Natural killer cell (primary cell): ENCODE measurements at regions not wholly inside any gene's neighbourhood (a gene's known extent, or its start where the extent isn't known, plus 50 kb on each side); places are given as distances from the start of the nearest gene placed in this dataset.

Experiments
- ATAC-seq, 3 donors: fragments of 150-1000 bp in 2 of 3; fragments of 200-7000 bp in 1 of 3; cut with Tn5 transposase; 1 replicate in 1 of 3; 2 replicates in 2 of 3; pipeline ENCODE4 v1.10.0; 2021; ENCODE audit warnings: mild to moderate bottlenecking in 2 of 3, moderate library complexity in 2 of 3
- DNase-seq, 2 donors: peaks; one replicate each; pipeline versions ENCODE4 v3.0.0 to v3.0.0-alpha.2; 2013 to 2021; ENCODE audit warnings: mixed read lengths in 1 of 2
- H3K27ac ChIP-seq: one replicate; pipeline ENCODE4 v1.5.1; 2013; ENCODE audit warnings: mild to moderate bottlenecking, low read length
- H3K27me3 ChIP-seq: one replicate; pipeline ENCODE4 v1.6.1; 2013; ENCODE audit warnings: low read length; ENCODE audit not compliant: control insufficient read depth, insufficient read depth
- H3K36me3 ChIP-seq: one replicate; pipeline ENCODE4 v1.6.1; 2013; ENCODE audit warnings: low read length; ENCODE audit not compliant: control insufficient read depth, insufficient read depth
- H3K4me1 ChIP-seq: one replicate; pipeline ENCODE4 v1.6.1; 2013; ENCODE audit warnings: low read length; ENCODE audit not compliant: control insufficient read depth, insufficient read depth
- H3K4me3 ChIP-seq: one replicate; pipeline ENCODE4 v1.5.1; 2013; ENCODE audit warnings: low read length
- H3K9me3 ChIP-seq: one replicate; pipeline ENCODE4 v1.6.1; 2013; ENCODE audit warnings: low read length; ENCODE audit not compliant: control insufficient read depth, insufficient read depth
- H3K27ac Mint-ChIP-seq, 2 donors: one replicate each; pipeline ENCODE4 v1.8.0; 2022; ENCODE audit warnings: mild to moderate bottlenecking in 2 of 2, mixed read lengths in 2 of 2, moderate library complexity in 1 of 2
- H3K27me3 Mint-ChIP-seq, 2 donors: one replicate each; pipeline ENCODE4 v1.8.0; 2022; ENCODE audit warnings: low read depth in 2 of 2, mixed read lengths in 2 of 2
- H3K36me3 Mint-ChIP-seq: one replicate; pipeline ENCODE4 v1.8.0; 2022; ENCODE audit warnings: mixed read lengths
- H3K4me1 Mint-ChIP-seq, 2 donors: one replicate each; pipeline ENCODE4 v1.8.0; 2022; ENCODE audit warnings: mixed read lengths in 2 of 2
- H3K4me3 Mint-ChIP-seq: one replicate; pipeline ENCODE4 v1.8.0; 2022; ENCODE audit warnings: mild to moderate bottlenecking, moderate library complexity, mixed read lengths
- H3K9me3 Mint-ChIP-seq, 2 donors: one replicate each; pipeline ENCODE4 v1.8.0; 2022; ENCODE audit warnings: mixed read lengths in 2 of 2
- WGBS: methylation state at CpG from one replicate; pipeline ENCODE4 v1.1.7; 2013; ENCODE audit warnings: missing lambda C conversion rate; ENCODE audit not compliant: insufficient coverage; 5-methylcytosine and 5-hydroxymethylcytosine counted together
- intact Hi-C: fragments of 100-400 bp; cut with micrococcal nuclease; formaldehyde crosslinking; loops from one replicate; pipeline ENCODE4 v1.14.2; 2022
- TF ChIP-seq, protein P1 (sequence below): fragments of 200-600 bp; IDR thresholded peaks from one replicate; pipeline ENCODE4 v1.8.0; 2022; ENCODE audit warnings: antibody characterized with exemption

DNA sequence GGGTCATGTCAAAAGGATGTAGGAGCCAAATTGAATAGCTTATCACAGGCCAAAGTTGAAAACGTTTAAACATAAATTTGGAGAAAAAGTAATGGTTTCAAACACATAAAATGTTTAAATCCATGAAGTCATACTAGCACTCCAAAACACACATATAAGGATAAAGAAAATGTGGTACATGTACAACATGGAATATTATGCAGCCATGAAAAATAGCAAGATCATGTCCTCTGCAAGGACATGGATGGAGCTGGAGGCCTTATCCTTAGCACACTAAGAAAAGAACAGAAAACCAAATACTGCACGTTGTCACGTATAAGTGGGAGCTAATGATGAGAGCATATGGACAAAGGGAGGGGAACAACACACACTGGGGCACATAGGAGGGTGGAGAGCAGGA lies 911.7 kb upstream of the PCDH20 start:
- Histone ChIP-seq H3K27ac (no peak overlapping the region), H3K9me3 (no peaks in the 10 kb centered on the region), H3K4me3 (no peak overlapping the region), H3K36me3 (no peaks in the 10 kb centered on the region), H3K27me3 (no peaks in the 10 kb centered on the region), H3K4me1 (no peaks in the 10 kb centered on the region)
- Mint-ChIP-seq H3K36me3 (no peaks in the 10 kb centered on the region), H3K27me3 (no peaks in the 10 kb centered on the region), H3K4me1 (no peaks in the 10 kb centered on the region), H3K4me3 (no peak overlapping the region), H3K27ac (no peak overlapping the region), H3K9me3 (peaks cover 9 to 12% of the 10 kb centered on the region in 2 donors)
- TF ChIP-seq, protein P1, sequence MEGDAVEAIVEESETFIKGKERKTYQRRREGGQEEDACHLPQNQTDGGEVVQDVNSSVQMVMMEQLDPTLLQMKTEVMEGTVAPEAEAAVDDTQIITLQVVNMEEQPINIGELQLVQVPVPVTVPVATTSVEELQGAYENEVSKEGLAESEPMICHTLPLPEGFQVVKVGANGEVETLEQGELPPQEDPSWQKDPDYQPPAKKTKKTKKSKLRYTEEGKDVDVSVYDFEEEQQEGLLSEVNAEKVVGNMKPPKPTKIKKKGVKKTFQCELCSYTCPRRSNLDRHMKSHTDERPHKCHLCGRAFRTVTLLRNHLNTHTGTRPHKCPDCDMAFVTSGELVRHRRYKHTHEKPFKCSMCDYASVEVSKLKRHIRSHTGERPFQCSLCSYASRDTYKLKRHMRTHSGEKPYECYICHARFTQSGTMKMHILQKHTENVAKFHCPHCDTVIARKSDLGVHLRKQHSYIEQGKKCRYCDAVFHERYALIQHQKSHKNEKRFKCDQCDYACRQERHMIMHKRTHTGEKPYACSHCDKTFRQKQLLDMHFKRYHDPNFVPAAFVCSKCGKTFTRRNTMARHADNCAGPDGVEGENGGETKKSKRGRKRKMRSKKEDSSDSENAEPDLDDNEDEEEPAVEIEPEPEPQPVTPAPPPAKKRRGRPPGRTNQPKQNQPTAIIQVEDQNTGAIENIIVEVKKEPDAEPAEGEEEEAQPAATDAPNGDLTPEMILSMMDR: no peak
- DNase-seq (no peak), ATAC-seq (no peak)
- WGBS: 88% methylated on average over 2 of the region's 3 CpGs
- intact Hi-C loops: no loop called here

GRCh38 chr13:62324842-62325241 lies 909.2 kb upstream of the PCDH20 start:
- no peaks in the 10 kb centered on the region for H3K4me1 Mint-ChIP-seq
- Histone ChIP-seq H3K27me3 (no peaks in the 10 kb centered on the region), H3K27ac (no peak overlapping the region), H3K4me3 (no peak overlapping the region), H3K36me3 (no peaks in the 10 kb centered on the region), H3K4me1 (no peaks in the 10 kb centered on the region), H3K9me3 (no peaks in the 10 kb centered on the region)
- DNase-seq: no peak
- TF ChIP-seq, protein P1: no peak
- ATAC-seq: no peak
- H3K27me3 Mint-ChIP-seq: no peaks in the 10 kb centered on the region
- H3K36me3 Mint-ChIP-seq: no peaks in the 10 kb centered on the region
- H3K27ac Mint-ChIP-seq: no peak overlapping the region
- H3K9me3 Mint-ChIP-seq: peaks cover 5 to 6% of the 10 kb centered on the region in 2 donors
- H3K4me3 Mint-ChIP-seq: no peak overlapping the region
- intact Hi-C loops: no loop called here
- WGBS: 40% methylated on average over 1 of the region's 1 CpG

DNA sequence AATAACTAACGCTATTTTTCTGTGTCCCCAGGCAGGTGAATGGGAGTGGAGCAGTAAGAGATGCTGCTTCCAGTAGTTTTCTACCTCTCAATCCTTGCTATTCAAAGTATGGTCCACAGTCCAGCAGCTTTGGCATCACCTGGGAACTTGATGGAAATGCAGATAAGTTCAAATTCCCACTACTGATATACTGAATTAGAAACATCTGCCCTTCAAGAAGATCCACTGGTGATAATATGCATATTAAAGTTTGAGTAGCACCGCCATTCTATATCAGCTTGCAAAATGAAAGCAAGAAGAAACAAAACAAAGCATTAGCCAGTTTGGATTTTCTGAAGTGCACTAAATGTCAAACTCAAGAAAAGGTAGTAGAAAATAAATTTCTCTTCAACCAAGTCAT lies 906.2 kb upstream of the PCDH20 start:
- Mint-ChIP-seq H3K9me3 (no peaks in the 10 kb centered on the region), H3K4me3 (no peak overlapping the region), H3K36me3 (no peaks in the 10 kb centered on the region), H3K27me3 (no peaks in the 10 kb centered on the region), H3K4me1 (no peaks in the 10 kb centered on the region), H3K27ac (no peak overlapping the region)
- WGBS: 80% methylated on average over 2 of the region's 2 CpGs
- intact Hi-C loops: no loop called here
- Histone ChIP-seq H3K4me1 (no peaks in the 10 kb centered on the region), H3K27ac (no peak overlapping the region), H3K36me3 (no peaks in the 10 kb centered on the region), H3K27me3 (no peaks in the 10 kb centered on the region), H3K4me3 (no peak overlapping the region), H3K9me3 (no peaks in the 10 kb centered on the region)
- no peak for DNase-seq
- TF ChIP-seq, protein P1: no peak
- no peak for ATAC-seq

DNA sequence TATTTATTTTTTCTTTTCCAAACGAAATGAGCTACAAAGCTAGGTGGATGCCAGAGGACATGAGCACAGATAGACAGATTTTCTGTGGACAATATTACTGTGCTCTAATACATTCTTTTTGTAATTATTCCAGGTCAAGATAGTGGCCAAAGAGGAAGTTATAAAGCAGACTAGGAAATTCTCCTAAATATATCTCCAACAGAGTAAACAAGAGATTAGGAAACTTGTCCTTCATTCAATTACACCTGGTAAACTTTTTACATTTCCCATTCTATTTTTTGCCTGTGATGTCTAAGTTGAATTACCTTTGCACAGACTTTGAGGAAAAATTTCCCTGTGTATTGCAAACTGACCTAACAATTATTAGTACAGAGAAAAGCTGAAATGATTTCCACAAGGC lies 905.5 kb upstream of the PCDH20 start:
- Histone ChIP-seq H3K9me3 (no peaks in the 10 kb centered on the region), H3K4me1 (no peaks in the 10 kb centered on the region), H3K27ac (no peak overlapping the region), H3K27me3 (no peaks in the 10 kb centered on the region), H3K4me3 (no peak overlapping the region), H3K36me3 (no peaks in the 10 kb centered on the region)
- Mint-ChIP-seq H3K4me1 (no peaks in the 10 kb centered on the region), H3K36me3 (no peaks in the 10 kb centered on the region), H3K27me3 (no peaks in the 10 kb centered on the region), H3K4me3 (no peak overlapping the region), H3K9me3 (no peaks in the 10 kb centered on the region), H3K27ac (no peak overlapping the region)
- TF ChIP-seq, protein P1: no peak
- DNase-seq (no peak), ATAC-seq (no peak)
- 30% methylated on average over 1 of the region's 1 CpG for WGBS
- intact Hi-C loops: no loop called here
